GM12872 (cell line): ENCODE measurements at regions not wholly inside any gene's neighbourhood (a gene's known extent, or its start where the extent isn't known, plus 50 kb on each side); places are given as distances from the start of the nearest gene placed in this dataset.

Source experiments
- TF ChIP-seq, protein P1 (sequence below): IDR thresholded peaks from 3 replicates; pipeline ENCODE4 v1.5.1; 2011; ENCODE audit warnings: low read depth, mild to moderate bottlenecking, low read length, moderate library complexity; ENCODE audit not compliant: insufficient read depth

DNA sequence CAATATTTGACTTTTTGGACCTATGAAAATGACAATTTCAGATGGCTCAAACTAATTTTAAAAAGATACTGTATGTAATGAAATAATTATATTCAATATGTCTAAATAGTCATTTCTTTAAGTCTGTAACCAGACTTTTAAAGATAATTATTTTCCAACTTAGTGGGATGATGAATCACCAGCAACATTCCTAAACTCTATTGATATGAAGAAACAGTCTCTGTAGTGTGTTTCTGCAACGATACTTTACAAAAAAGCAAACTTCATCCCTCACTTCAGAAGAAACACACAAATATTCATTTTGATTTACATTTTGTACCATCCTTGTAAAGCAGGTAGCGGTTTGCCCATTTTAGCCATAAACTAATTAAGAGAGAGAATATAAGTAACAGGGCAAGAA is 417.4 kb downstream of the EFNB2 start:
- TF ChIP-seq, protein P1, sequence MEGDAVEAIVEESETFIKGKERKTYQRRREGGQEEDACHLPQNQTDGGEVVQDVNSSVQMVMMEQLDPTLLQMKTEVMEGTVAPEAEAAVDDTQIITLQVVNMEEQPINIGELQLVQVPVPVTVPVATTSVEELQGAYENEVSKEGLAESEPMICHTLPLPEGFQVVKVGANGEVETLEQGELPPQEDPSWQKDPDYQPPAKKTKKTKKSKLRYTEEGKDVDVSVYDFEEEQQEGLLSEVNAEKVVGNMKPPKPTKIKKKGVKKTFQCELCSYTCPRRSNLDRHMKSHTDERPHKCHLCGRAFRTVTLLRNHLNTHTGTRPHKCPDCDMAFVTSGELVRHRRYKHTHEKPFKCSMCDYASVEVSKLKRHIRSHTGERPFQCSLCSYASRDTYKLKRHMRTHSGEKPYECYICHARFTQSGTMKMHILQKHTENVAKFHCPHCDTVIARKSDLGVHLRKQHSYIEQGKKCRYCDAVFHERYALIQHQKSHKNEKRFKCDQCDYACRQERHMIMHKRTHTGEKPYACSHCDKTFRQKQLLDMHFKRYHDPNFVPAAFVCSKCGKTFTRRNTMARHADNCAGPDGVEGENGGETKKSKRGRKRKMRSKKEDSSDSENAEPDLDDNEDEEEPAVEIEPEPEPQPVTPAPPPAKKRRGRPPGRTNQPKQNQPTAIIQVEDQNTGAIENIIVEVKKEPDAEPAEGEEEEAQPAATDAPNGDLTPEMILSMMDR, result no peak

DNA sequence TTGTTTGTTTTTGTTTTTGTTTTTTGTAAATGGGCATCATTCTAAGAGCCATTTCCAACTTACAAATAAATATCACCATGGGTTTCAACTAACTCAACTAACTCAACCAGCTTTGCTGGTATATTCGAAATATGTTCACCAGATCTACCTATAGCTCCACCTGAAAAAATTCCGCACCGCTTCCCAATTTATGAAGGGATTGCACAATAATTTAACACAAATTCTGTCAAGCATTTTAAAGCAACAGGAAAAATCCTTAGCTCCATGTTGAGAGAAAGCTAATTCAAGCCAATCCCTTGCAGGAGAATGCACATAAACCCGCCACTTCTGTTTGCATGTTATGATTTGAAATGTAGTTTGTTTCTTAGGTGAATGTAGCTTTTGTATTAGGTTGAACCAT is 417.8 kb downstream of the EFNB2 start:
- TF ChIP-seq, protein P1, result no peak

DNA sequence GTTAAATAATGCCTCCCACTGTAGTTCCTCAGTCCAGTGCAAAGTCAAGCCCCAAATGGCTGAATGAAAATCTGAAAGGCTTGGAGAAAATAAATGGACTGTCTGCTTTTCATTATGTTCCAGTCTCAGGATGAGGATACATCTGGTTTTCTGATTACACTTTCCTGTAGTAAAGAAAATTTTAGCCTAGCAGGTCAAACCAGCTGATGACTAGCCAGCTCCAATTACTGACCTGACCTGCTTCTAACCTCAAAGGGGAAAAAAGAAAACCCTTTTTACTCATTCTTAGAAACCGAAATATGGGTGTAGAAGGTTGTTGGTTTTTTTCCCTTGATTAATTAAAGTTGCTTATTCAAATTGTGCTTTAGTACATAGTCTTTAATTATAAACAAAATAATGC is 418.4 kb downstream of the EFNB2 start:
- TF ChIP-seq, protein P1, result no peak

DNA sequence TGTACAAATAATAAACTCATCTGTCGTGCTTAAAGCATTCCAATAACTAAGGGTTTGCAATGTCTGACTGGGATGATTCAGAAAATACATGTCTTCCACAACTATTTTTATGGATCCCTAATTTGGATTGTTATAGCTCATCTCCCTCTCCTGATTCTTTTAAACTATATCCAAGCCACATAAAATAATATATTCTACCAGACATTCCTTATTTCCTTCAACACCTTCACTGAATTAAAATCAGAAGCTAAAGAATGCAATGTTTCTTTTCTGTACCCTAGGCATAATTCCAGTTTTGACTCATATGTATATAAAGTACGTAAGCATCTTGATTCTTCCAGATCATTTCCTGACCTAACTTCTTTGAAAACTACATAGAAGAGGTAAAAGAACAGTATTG is 420.4 kb downstream of the EFNB2 start:
- TF ChIP-seq, protein P1, result no peak

DNA sequence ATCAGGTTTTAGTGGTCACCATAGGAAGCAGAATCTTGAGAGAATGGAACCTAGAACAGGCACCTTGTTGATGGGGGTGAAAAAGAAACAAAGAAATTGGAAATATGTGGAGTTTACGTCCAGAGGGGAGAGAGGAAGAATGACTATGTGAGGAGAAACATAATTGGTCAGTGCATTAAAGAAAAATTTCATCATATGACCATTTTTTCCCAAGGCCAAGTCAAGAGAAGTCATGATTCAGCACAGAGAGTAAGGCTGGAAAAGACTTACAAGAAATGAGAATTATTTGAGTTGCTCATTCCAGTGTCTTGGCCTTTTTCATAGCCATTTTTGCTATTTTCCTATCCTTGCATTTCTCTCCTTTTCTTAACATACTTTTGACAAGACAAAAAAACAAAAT is 421.7 kb downstream of the EFNB2 start:
- TF ChIP-seq, protein P1, result no peak

DNA sequence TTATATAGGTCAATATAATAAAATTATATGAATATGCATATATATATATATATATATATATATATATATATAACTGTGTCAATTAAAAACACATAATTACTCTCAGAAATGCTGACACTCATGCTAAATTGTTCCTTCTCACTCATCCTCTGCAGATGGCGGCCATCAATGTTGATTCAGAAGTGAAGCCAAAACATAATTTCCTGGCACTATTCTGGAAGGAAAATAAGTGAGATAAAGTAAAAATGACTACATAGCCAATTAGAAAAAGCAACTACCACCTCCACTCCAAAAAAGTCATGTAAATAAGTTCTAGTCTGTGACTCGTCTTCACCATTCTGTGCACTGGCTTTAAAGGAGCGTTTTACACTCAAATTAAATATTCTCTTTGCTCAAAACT is 423.3 kb downstream of the EFNB2 start:
- TF ChIP-seq, protein P1, result no peak

DNA sequence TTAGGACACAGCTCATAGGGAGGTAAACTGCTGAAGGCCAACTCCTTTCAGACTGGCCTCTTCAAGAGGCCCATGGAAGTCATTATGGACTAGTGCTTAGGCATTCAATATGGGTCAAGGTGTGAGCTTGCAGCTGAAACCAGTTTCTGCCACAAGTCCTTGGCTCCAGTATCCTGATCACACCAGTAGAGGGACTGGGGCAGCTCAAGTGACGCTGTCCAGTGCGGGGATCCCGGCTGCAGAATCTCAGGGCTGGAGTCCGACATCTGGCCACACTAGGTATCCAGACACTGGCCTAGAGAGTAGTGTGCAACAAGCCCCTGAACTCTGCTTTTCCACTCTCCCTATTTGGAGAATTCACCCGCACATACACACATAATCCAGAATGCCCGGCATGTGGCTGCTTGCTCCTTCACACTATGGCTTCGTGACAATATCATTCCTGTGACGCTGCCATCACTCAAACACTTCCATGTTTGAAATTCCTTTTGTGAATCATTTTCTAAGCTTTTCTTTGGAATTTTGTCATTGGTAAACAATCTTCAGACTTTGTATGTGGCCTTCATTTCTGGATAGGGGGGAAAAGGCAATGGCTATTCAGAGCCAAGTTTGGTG is 425.1 kb downstream of the EFNB2 start:
- TF ChIP-seq, protein P1, result no peak
